ENCODE measurements at regions not wholly inside any gene's neighbourhood (a gene's known extent, or its start where the extent isn't known, plus 50 kb on each side); places are given as distances from the start of the nearest gene placed in this dataset.

DNA sequence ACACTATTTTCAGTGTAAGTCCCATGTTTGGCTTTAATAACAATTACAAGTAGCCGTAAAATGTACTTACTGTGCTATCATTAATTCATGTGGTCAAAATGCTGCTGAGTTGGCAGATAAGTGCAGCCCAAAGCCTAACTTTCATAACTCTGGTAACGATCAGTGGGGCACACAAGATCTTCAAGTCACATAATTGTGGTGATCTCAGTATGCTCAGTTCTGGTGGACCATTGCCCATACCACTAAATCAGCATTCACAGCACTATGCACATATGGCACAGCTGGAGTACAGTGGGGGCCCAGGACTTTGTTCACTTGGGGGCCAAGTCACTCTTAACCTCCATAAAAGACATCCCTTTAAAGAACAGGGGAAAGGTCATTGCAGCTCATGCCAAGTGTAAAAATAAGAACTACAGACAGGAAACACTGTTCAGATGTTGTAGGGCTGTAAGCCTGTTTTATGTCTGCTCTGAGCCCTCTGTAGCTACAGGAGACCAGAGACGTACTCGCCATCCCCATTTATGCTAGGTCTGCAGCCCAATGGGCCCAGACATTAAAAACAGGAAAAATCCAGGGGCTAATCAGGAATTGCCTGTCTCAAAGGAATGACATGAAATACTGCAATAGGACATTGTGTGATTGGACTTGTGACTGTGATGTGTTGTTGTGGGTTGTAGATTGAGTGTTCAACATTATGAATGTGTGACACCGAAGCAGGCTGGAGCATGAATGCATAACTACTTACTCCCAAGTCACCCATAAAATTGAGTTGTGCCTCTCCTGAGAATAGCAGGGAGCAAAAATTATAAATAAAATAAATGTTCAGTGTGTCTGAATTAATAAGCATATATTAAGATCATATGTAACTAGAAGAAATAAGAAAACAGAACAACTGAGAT lies 282.5 kb upstream of the EPHA3 start:
- TF ChIP-seq CREB1 (IDR thresholded peaks at IDR 0.05; ENCODE audit: low read depth) (no peak), TAF1 (IDR thresholded peaks at IDR 0.05; ENCODE audit: low read depth) (no peak), TEAD4 (IDR thresholded peaks at IDR 0.05) (no peak)
